ENCODE measurements at regions not wholly inside any gene's neighbourhood (a gene's known extent, or its start where the extent isn't known, plus 50 kb on each side); places are given as distances from the start of the nearest gene placed in this dataset.
"Not testable (repeated sequence)": the region's sequence is repeated elsewhere in the genome, so short reads cannot be mapped to it uniquely, and the experiment has no call there.

DNA sequence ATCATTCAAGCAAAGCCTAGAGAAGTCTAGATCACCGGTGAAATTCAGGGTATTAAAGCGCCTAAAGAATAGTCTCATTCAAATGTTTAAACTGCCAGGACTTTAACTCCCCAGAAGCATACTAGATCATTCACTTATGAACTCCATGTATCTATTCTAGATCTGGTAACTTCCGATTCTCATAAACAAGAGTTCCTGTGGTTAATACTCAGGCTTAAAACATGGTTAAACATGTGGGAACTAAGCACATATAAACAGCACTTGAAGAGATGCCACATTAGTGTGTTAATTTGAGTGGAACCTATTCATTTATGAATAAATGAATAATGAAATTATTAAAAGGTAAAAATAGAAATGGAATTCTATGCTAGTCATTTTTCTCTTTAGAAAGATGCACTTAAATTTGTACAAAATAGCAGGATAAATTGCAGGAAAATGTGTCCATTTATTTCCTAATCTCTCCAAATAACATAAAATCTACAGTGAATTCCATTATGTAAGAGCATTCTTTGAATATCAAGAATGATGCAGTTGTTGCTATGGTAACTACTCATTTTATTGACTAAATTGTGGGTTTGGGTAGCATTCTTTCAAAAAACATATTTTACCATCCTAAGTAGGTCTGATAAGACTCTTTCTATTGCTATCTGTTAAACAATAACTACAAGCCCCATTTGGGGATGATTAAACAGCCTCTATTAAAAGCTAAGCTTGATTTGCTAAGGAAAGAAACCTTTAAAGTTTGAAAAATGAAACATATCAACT, 147.6 kb upstream of the TMEM168 start:
- no peaks in the 10 kb centered on the region; the same call in 1 of the 2 replicates for H3K27me3 Mint-ChIP-seq (ENCODE audit: insufficient read depth)
- peaks cover 41% of the 10 kb centered on the region for H3K4me1 Mint-ChIP-seq (ENCODE audit: low read depth)
- H3K27ac Mint-ChIP-seq: peak overlapping the region; percentile 84

DNA sequence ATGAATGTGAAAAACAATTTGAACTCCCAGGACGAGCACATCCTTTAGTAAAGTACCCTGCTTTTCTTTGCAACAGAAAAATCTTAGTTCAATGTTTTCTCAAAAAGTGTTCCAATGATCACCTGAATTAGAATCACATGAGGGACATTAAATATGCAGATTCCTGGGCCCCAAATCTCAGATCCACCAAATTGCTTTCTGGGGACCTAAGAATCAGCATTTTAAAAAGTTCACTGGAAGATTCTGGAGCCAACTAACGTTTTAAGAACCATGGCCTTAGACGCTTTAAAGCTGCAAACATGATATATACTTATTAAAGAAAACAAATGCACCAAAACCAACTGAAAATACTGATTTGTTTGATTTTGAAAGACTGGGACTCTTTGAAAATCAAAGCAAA, 143.4 kb upstream of the TMEM168 start:
- Mint-ChIP-seq H3K36me3 (ENCODE audit: low read depth) (peaks cover 7% of the 10 kb centered on the region), H3K9me3 (no peaks in the 10 kb centered on the region), H3K4me3 (no peak overlapping the region), H3K27me3 (ENCODE audit: insufficient read depth) (no peaks in the 10 kb centered on the region), H3K27ac (no peak overlapping the region), H3K4me1 (ENCODE audit: low read depth) (peaks cover 61% of the 10 kb centered on the region)
- no peak for TF ChIP-seq CTCF (IDR thresholded peaks at IDR 0.05)
- DNase-seq: no peak

More for the DNA sequence above, 147.6 kb upstream of the TMEM168 start:
- DNase-seq: peak; percentile 62
- Mint-ChIP-seq H3K4me3 (peak overlapping the region; percentile 88), H3K36me3 (ENCODE audit: low read depth) (peaks cover 7% of the 10 kb centered on the region), H3K9me3 (no peaks in the 10 kb centered on the region)
- no peak for TF ChIP-seq CTCF (IDR thresholded peaks at IDR 0.05)

GRCh38 chr7:112930787-112931186, 140.6 kb upstream of the TMEM168 start:
- Mint-ChIP-seq H3K27ac (peak overlapping the region; percentile 75), H3K9me3 (no peaks in the 10 kb centered on the region), H3K36me3 (ENCODE audit: low read depth) (peaks cover 7% of the 10 kb centered on the region), H3K4me1 (ENCODE audit: low read depth) (peaks cover 42% of the 10 kb centered on the region), H3K4me3 (peak overlapping the region; percentile 11; the same call in 1 of the 2 replicates), H3K27me3 (ENCODE audit: insufficient read depth) (no peaks in the 10 kb centered on the region)
- TF ChIP-seq CTCF (IDR thresholded peaks at IDR 0.05): no peak
- DNase-seq: peak; percentile 38

DNA sequence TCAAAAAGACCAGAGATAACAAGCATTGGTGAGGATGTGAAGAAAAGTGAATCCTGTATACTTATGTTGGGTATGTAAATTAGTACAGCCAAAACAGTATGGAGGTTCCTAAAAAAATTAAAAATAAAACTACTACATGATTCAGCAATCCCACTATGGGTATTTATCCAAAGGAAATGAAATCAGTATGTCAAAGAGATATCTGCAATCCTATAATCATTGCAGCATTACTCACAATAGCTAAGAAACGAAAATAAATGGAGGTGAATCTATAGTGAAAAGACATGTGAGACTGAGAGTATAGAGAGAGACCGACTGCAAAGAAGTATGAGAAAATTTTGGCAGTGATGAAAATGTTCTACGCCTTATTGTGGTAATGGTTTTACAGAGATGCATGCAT, 139.2 kb upstream of the TMEM168 start:
- DNase-seq: no peak
- Mint-ChIP-seq H3K27ac (peak overlapping the region; percentile 48), H3K36me3 (ENCODE audit: low read depth) (peaks cover 5% of the 10 kb centered on the region), H3K4me3 (peak overlapping the region; percentile 43), H3K9me3 (no peaks in the 10 kb centered on the region), H3K4me1 (ENCODE audit: low read depth) (peaks cover 42% of the 10 kb centered on the region), H3K27me3 (ENCODE audit: insufficient read depth) (no peaks in the 10 kb centered on the region)
- TF ChIP-seq CTCF (IDR thresholded peaks at IDR 0.05): no peak

DNA sequence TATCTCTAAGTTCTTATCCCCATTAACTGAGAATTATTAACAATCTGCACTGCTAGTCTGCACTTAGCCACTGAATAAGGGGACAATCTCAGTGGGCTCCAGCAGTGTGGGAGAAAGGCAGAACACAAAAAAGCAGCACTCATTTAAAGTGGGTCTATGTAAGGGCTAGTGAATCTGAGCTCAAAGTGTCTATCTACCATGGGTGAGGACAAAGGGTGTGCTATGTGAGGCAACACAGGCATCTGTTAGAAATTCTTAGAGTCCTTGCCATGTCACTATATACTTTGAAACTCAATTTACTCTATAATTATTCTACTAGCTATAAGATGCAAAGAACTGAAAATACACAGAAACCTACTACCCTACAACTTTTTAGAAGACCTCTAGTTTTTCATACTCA, 135.8 kb upstream of the TMEM168 start:
- no peak for TF ChIP-seq CTCF (IDR thresholded peaks at IDR 0.05)
- H3K36me3 Mint-ChIP-seq (ENCODE audit: low read depth): no peaks in the 10 kb centered on the region; the same call in 1 of the 2 replicates
- H3K27me3 Mint-ChIP-seq (ENCODE audit: insufficient read depth): no peaks in the 10 kb centered on the region
- no peak for DNase-seq
- H3K27ac Mint-ChIP-seq: no peak overlapping the region
- H3K9me3 Mint-ChIP-seq: no peaks in the 10 kb centered on the region
- H3K4me3 Mint-ChIP-seq: no peak overlapping the region
- peaks cover 31% of the 10 kb centered on the region for H3K4me1 Mint-ChIP-seq (ENCODE audit: low read depth)

- H3K36me3 Mint-ChIP-seq (ENCODE audit: low read depth); H3K27me3 Mint-ChIP-seq (ENCODE audit: insufficient read depth); DNase-seq; H3K4me1 Mint-ChIP-seq (ENCODE audit: low read depth); H3K9me3 Mint-ChIP-seq; H3K27ac Mint-ChIP-seq; H3K4me3 Mint-ChIP-seq: not testable (repeated sequence)
These were observed 132.4 kb upstream of the TMEM168 start for GRCh38 chr7:112922546-112922945.

GRCh38 chr7:112916431-112916830, 126.2 kb upstream of the TMEM168 start:
- H3K9me3 Mint-ChIP-seq; H3K27ac Mint-ChIP-seq; H3K4me3 Mint-ChIP-seq; H3K4me1 Mint-ChIP-seq (ENCODE audit: low read depth); H3K27me3 Mint-ChIP-seq (ENCODE audit: insufficient read depth); DNase-seq: not testable (repeated sequence)
- peaks cover 16% of the 10 kb centered on the region for H3K36me3 Mint-ChIP-seq (ENCODE audit: low read depth)
